ENCODE measurements at regions not wholly inside any gene's neighbourhood (a gene's known extent, or its start where the extent isn't known, plus 50 kb on each side); places are given as distances from the start of the nearest gene placed in this dataset.

GRCh38 chr5:58143181-58143580 is 316.7 kb downstream of the PLK2 start:
- Histone ChIP-seq H3K27me3 (replicated peaks in 1 of 4; ENCODE audit: control extremely low read depth in 1 of 4, control insufficient read depth in 3 of 4, insufficient read depth in 4 of 4, low read length in 3 of 4) (no peaks in the 10 kb centered on the region), H3K79me2 (ENCODE audit: control insufficient read depth, insufficient read depth, low read length) (no peaks in the 10 kb centered on the region), H3K9ac (ENCODE audit: low read length) (no peak overlapping the region), H3K27ac (ENCODE audit: low read length in 2 of 2) (no peak overlapping the region), H3K4me2 (replicated peaks; ENCODE audit: low read depth, low read length, poor library complexity, severe bottlenecking) (no peak overlapping the region), H3K36me3 (replicated peaks in 1 of 2; ENCODE audit: control extremely low read depth in 1 of 2, control insufficient read depth in 1 of 2, extremely low read depth in 1 of 2, insufficient read depth in 2 of 2, low read length in 1 of 2) (no peaks in the 10 kb centered on the region), H3K4me1 (ENCODE audit: control insufficient read depth in 2 of 2, insufficient read depth in 2 of 2, low read length in 2 of 2) (no peaks in the 10 kb centered on the region), H3K9me3 (ENCODE audit: control extremely low read depth in 1 of 3, control insufficient read depth in 2 of 3, insufficient read depth in 1 of 3, low read length in 2 of 3) (no peaks in the 10 kb centered on the region), H2AFZ (ENCODE audit: insufficient read depth, low read depth, low read length, poor library complexity, severe bottlenecking) (no peak overlapping the region), H4K20me1 (ENCODE audit: control insufficient read depth, insufficient read depth, low read length, poor library complexity, severe bottlenecking) (no peaks in the 10 kb centered on the region), H3K4me3 (ENCODE audit: control extremely low read depth in 1 of 5, extremely low read depth in 1 of 5, insufficient read depth in 1 of 5, low read depth in 2 of 5, low read length in 4 of 5) (no peak overlapping the region)
- WGBS (ENCODE audit: insufficient coverage) = no CpG with 5 or more reads among the region's 1 CpG
- no peak for DNase-seq
- no peak for ATAC-seq (ENCODE audit: low read depth)
- intact Hi-C loops (cut with micrococcal nuclease) = no loop called here
- Mint-ChIP-seq H3K27ac (no peak overlapping the region), H3K4me1 (no peaks in the 10 kb centered on the region), H3K9me3 (ENCODE audit: insufficient read depth) (no peaks in the 10 kb centered on the region), H3K4me3 (no peak overlapping the region), H3K27me3 (no peaks in the 10 kb centered on the region)
- ChIA-PET POLR2A (no interaction called here), CTCF (no interaction called here)
- TF ChIP-seq EZH2 (IDR thresholded peaks at IDR 0.05; ENCODE audit: borderline replicate concordance, insufficient read depth, low read depth, low read length, poor library complexity, severe bottlenecking) = no peak
- TF ChIP-seq, protein P1, sequence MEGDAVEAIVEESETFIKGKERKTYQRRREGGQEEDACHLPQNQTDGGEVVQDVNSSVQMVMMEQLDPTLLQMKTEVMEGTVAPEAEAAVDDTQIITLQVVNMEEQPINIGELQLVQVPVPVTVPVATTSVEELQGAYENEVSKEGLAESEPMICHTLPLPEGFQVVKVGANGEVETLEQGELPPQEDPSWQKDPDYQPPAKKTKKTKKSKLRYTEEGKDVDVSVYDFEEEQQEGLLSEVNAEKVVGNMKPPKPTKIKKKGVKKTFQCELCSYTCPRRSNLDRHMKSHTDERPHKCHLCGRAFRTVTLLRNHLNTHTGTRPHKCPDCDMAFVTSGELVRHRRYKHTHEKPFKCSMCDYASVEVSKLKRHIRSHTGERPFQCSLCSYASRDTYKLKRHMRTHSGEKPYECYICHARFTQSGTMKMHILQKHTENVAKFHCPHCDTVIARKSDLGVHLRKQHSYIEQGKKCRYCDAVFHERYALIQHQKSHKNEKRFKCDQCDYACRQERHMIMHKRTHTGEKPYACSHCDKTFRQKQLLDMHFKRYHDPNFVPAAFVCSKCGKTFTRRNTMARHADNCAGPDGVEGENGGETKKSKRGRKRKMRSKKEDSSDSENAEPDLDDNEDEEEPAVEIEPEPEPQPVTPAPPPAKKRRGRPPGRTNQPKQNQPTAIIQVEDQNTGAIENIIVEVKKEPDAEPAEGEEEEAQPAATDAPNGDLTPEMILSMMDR (IDR thresholded peaks at IDR 0.05) = no peak

DNA sequence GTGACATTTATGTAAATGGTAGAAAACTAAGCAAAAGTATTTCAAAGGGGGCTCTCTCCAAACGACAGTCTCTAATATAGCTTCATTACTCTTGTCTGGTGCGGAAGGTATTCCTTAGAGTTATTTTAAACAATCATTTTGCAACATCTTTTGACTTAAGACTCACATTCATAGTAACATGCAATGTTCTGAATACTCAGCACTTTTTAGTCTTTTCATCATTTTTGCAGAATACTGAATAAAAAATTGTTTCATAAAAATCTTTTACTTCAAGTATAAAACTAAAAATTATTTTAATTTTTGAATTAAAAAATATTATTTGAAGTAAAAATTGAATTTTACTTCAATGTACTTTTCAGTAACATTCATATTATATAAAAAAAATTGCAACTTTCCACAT is 321.1 kb downstream of the PLK2 start:
- no peak overlapping the region for H3K9ac ChIP-seq (ENCODE audit: low read length)
- no peak for TF ChIP-seq EZH2 (IDR thresholded peaks at IDR 0.05; ENCODE audit: borderline replicate concordance, insufficient read depth, low read depth, low read length, poor library complexity, severe bottlenecking)
- TF ChIP-seq, protein P1 (IDR thresholded peaks at IDR 0.05) = no peak
- Mint-ChIP-seq H3K4me1 (no peaks in the 10 kb centered on the region), H3K9me3 (ENCODE audit: insufficient read depth) (no peaks in the 10 kb centered on the region), H3K4me3 (no peak overlapping the region), H3K27me3 (no peaks in the 10 kb centered on the region), H3K27ac (no peak overlapping the region)
- no peaks in the 10 kb centered on the region for H3K4me1 ChIP-seq (ENCODE audit: control insufficient read depth in 2 of 2, insufficient read depth in 2 of 2, low read length in 2 of 2)
- no peaks in the 10 kb centered on the region for H3K9me3 ChIP-seq (ENCODE audit: control extremely low read depth in 1 of 3, control insufficient read depth in 2 of 3, insufficient read depth in 1 of 3, low read length in 2 of 3)
- intact Hi-C loops (cut with micrococcal nuclease) = no loop called here
- no peak for ATAC-seq (ENCODE audit: low read depth)
- no CpG with 5 or more reads among the region's 2 CpGs for WGBS (ENCODE audit: insufficient coverage)
- DNase-seq = no peak
- no peak overlapping the region for H3K4me3 ChIP-seq (ENCODE audit: control extremely low read depth in 1 of 5, extremely low read depth in 1 of 5, insufficient read depth in 1 of 5, low read depth in 2 of 5, low read length in 4 of 5)
- H3K27me3 ChIP-seq (replicated peaks in 1 of 4; ENCODE audit: control extremely low read depth in 1 of 4, control insufficient read depth in 3 of 4, insufficient read depth in 4 of 4, low read length in 3 of 4) = no peaks in the 10 kb centered on the region
- no peak overlapping the region for H3K4me2 ChIP-seq (replicated peaks; ENCODE audit: low read depth, low read length, poor library complexity, severe bottlenecking)
- H3K79me2 ChIP-seq (ENCODE audit: control insufficient read depth, insufficient read depth, low read length) = no peaks in the 10 kb centered on the region
- H2AFZ ChIP-seq (ENCODE audit: insufficient read depth, low read depth, low read length, poor library complexity, severe bottlenecking) = no peak overlapping the region
- ChIA-PET CTCF (no interaction called here), POLR2A (no interaction called here)
- no peaks in the 10 kb centered on the region for H3K36me3 ChIP-seq (replicated peaks in 1 of 2; ENCODE audit: control extremely low read depth in 1 of 2, control insufficient read depth in 1 of 2, extremely low read depth in 1 of 2, insufficient read depth in 2 of 2, low read length in 1 of 2)
- H4K20me1 ChIP-seq (ENCODE audit: control insufficient read depth, insufficient read depth, low read length, poor library complexity, severe bottlenecking) = no peaks in the 10 kb centered on the region
- no peak overlapping the region for H3K27ac ChIP-seq (ENCODE audit: low read length in 2 of 2)
